HEK293 (cell line): ENCODE measurements at regions not wholly inside any gene's neighbourhood (a gene's known extent, or its start where the extent isn't known, plus 50 kb on each side); places are given as distances from the start of the nearest gene placed in this dataset.

Experiments used
- CTCF ChIP-seq: fragments of 450-650 bp; formaldehyde crosslinking; IDR thresholded peaks from 2 replicates; pipeline ENCODE4 v1.5.1; 2016; ENCODE audit warnings: missing biosample characterization, missing genetic modification characterization
- KLF9 ChIP-seq: fragments of 450-650 bp; formaldehyde crosslinking; IDR thresholded peaks from 2 replicates; pipeline ENCODE4 v1.5.1; 2016; ENCODE audit warnings: missing biosample characterization, missing genetic modification characterization, low read depth
- PATZ1 ChIP-seq: fragments of 450-650 bp; formaldehyde crosslinking; IDR thresholded peaks from 2 replicates; pipeline ENCODE4 v1.5.1; 2016; ENCODE audit warnings: missing biosample characterization, missing genetic modification characterization
- TCF7L2 ChIP-seq: IDR thresholded peaks from 2 replicates; pipeline ENCODE4 v1.6.1; 2011; ENCODE audit warnings: low read depth, mild to moderate bottlenecking, inconsistent platforms, low read length, moderate library complexity, borderline replicate concordance
- ZBTB17 ChIP-seq: fragments of 450-650 bp; formaldehyde crosslinking; IDR thresholded peaks from 2 replicates; pipeline ENCODE4 v1.5.1; 2016; ENCODE audit warnings: missing biosample characterization, missing genetic modification characterization
- ZFP41 ChIP-seq: fragments of 450-650 bp; formaldehyde crosslinking; IDR thresholded peaks from 2 replicates; pipeline ENCODE4 v1.5.1; 2016; ENCODE audit warnings: missing biosample characterization, missing genetic modification characterization, borderline replicate concordance
- ZNF24 ChIP-seq: fragments of 450-650 bp; formaldehyde crosslinking; IDR thresholded peaks from 2 replicates; pipeline ENCODE4 v1.5.1; 2016; ENCODE audit warnings: missing biosample characterization, missing genetic modification characterization
- ZNF416 ChIP-seq: fragments of 450-650 bp; formaldehyde crosslinking; IDR thresholded peaks from 2 replicates; pipeline ENCODE4 v1.5.1; 2016; ENCODE audit warnings: missing biosample characterization, missing genetic modification characterization
- ZNF423 ChIP-seq: fragments of 450-650 bp; formaldehyde crosslinking; IDR thresholded peaks from 2 replicates; pipeline ENCODE4 v1.5.1; 2016; ENCODE audit warnings: missing biosample characterization, missing genetic modification characterization
- ZNF785 ChIP-seq: fragments of 450-650 bp; formaldehyde crosslinking; IDR thresholded peaks from 2 replicates; pipeline ENCODE4 v1.5.1; 2016; ENCODE audit warnings: missing biosample characterization, missing genetic modification characterization
- TF ChIP-seq, protein P1 (sequence below): fragments of 450-650 bp; formaldehyde crosslinking; IDR thresholded peaks from 2 replicates; pipeline ENCODE4 v1.5.1; 2016; ENCODE audit warnings: missing biosample characterization, missing genetic modification characterization

- TF ChIP-seq ZBTB17 (tag by site-specific recombination) (no peak), ZNF416 (tag by site-specific recombination) (no peak), KLF9 (tag by site-specific recombination) (no peak), ZNF785 (tag by site-specific recombination) (no peak), ZNF423 (tag by site-specific recombination) (no peak), ZNF24 (tag by site-specific recombination) (no peak), CTCF (tag by site-specific recombination) (no peak), TCF7L2 (no peak), ZFP41 (tag by site-specific recombination) (no peak), PATZ1 (tag by site-specific recombination) (no peak)
- TF ChIP-seq, protein P1, sequence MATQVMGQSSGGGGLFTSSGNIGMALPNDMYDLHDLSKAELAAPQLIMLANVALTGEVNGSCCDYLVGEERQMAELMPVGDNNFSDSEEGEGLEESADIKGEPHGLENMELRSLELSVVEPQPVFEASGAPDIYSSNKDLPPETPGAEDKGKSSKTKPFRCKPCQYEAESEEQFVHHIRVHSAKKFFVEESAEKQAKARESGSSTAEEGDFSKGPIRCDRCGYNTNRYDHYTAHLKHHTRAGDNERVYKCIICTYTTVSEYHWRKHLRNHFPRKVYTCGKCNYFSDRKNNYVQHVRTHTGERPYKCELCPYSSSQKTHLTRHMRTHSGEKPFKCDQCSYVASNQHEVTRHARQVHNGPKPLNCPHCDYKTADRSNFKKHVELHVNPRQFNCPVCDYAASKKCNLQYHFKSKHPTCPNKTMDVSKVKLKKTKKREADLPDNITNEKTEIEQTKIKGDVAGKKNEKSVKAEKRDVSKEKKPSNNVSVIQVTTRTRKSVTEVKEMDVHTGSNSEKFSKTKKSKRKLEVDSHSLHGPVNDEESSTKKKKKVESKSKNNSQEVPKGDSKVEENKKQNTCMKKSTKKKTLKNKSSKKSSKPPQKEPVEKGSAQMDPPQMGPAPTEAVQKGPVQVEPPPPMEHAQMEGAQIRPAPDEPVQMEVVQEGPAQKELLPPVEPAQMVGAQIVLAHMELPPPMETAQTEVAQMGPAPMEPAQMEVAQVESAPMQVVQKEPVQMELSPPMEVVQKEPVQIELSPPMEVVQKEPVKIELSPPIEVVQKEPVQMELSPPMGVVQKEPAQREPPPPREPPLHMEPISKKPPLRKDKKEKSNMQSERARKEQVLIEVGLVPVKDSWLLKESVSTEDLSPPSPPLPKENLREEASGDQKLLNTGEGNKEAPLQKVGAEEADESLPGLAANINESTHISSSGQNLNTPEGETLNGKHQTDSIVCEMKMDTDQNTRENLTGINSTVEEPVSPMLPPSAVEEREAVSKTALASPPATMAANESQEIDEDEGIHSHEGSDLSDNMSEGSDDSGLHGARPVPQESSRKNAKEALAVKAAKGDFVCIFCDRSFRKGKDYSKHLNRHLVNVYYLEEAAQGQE (tag by site-specific recombination), result no peak
Measured at GRCh38 chr1:104378414-104378813, 628.7 kb downstream of the AMY1C start.
